ENCODE measurements at regions not wholly inside any gene's neighbourhood (a gene's known extent, or its start where the extent isn't known, plus 50 kb on each side); places are given as distances from the start of the nearest gene placed in this dataset.

- Histone ChIP-seq H4K20me1 (ENCODE audit: insufficient read depth) (no peaks in the 10 kb centered on the region), H3K4me3 (IDR thresholded peaks at IDR 0.05; ENCODE audit: insufficient read depth, low read depth, low read length) (no peak overlapping the region), H3K27ac (no peak overlapping the region), H3K4me1 (ENCODE audit: low read depth, poor library complexity, severe bottlenecking) (no peaks in the 10 kb centered on the region), H3K27me3 (ENCODE audit: insufficient read depth, low read depth) (no peaks in the 10 kb centered on the region), H3K79me2 (ENCODE audit: insufficient read depth, low read depth) (no peaks in the 10 kb centered on the region), H3K9ac (no peak overlapping the region), H3K4me2 (no peak overlapping the region), H3K36me3 (ENCODE audit: insufficient read depth) (no peaks in the 10 kb centered on the region), H2AFZ (ENCODE audit: low read depth) (no peak overlapping the region)
- TF ChIP-seq, protein P1, sequence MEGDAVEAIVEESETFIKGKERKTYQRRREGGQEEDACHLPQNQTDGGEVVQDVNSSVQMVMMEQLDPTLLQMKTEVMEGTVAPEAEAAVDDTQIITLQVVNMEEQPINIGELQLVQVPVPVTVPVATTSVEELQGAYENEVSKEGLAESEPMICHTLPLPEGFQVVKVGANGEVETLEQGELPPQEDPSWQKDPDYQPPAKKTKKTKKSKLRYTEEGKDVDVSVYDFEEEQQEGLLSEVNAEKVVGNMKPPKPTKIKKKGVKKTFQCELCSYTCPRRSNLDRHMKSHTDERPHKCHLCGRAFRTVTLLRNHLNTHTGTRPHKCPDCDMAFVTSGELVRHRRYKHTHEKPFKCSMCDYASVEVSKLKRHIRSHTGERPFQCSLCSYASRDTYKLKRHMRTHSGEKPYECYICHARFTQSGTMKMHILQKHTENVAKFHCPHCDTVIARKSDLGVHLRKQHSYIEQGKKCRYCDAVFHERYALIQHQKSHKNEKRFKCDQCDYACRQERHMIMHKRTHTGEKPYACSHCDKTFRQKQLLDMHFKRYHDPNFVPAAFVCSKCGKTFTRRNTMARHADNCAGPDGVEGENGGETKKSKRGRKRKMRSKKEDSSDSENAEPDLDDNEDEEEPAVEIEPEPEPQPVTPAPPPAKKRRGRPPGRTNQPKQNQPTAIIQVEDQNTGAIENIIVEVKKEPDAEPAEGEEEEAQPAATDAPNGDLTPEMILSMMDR (conservative IDR thresholded peaks at IDR 0.05; ENCODE audit: low read depth, low read length), result no peak
These were observed 434.4 kb downstream of the TCERG1L start for GRCh38 chr10:130877126-130877525.

GRCh38 chr10:130878131-130878530 is 433.4 kb downstream of the TCERG1L start:
- Histone ChIP-seq H3K4me2 (no peak overlapping the region), H3K27ac (no peak overlapping the region), H3K36me3 (ENCODE audit: insufficient read depth) (no peaks in the 10 kb centered on the region), H3K4me1 (ENCODE audit: low read depth, poor library complexity, severe bottlenecking) (no peaks in the 10 kb centered on the region), H3K27me3 (ENCODE audit: insufficient read depth, low read depth) (no peaks in the 10 kb centered on the region), H3K9ac (no peak overlapping the region), H3K4me3 (IDR thresholded peaks at IDR 0.05; ENCODE audit: insufficient read depth, low read depth, low read length) (no peak overlapping the region), H4K20me1 (ENCODE audit: insufficient read depth) (no peaks in the 10 kb centered on the region), H3K79me2 (ENCODE audit: insufficient read depth, low read depth) (no peaks in the 10 kb centered on the region), H2AFZ (ENCODE audit: low read depth) (no peak overlapping the region)
- TF ChIP-seq, protein P1 (conservative IDR thresholded peaks at IDR 0.05; ENCODE audit: low read depth, low read length), result no peak

DNA sequence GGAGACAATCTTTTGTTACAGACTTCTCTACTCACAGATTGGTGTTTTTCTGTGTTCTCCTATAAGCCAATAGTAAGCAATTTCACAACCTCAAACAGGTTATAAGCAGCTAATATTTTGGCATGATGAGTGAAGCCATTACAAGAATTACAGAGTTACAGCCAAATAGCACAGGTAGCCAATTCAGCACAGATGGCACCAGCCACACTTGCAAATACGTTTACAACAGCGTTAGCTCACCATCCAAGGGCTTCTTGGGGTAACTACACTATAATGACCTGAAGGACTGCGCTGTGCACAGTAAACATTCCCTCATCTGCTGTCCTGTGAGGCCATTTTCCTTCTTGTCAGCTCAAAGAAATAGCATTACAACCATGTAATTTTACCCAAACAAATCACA is 428.6 kb downstream of the TCERG1L start:
- Histone ChIP-seq H3K27me3 (ENCODE audit: insufficient read depth, low read depth) (no peaks in the 10 kb centered on the region), H3K9ac (no peak overlapping the region), H3K27ac (no peak overlapping the region), H3K36me3 (ENCODE audit: insufficient read depth) (no peaks in the 10 kb centered on the region), H4K20me1 (ENCODE audit: insufficient read depth) (no peaks in the 10 kb centered on the region), H3K4me3 (IDR thresholded peaks at IDR 0.05; ENCODE audit: insufficient read depth, low read depth, low read length) (no peak overlapping the region), H3K4me1 (ENCODE audit: low read depth, poor library complexity, severe bottlenecking) (no peaks in the 10 kb centered on the region), H3K4me2 (no peak overlapping the region), H3K79me2 (ENCODE audit: insufficient read depth, low read depth) (no peaks in the 10 kb centered on the region), H2AFZ (ENCODE audit: low read depth) (no peak overlapping the region)
- TF ChIP-seq, protein P1 (conservative IDR thresholded peaks at IDR 0.05; ENCODE audit: low read depth, low read length), result no peak

DNA sequence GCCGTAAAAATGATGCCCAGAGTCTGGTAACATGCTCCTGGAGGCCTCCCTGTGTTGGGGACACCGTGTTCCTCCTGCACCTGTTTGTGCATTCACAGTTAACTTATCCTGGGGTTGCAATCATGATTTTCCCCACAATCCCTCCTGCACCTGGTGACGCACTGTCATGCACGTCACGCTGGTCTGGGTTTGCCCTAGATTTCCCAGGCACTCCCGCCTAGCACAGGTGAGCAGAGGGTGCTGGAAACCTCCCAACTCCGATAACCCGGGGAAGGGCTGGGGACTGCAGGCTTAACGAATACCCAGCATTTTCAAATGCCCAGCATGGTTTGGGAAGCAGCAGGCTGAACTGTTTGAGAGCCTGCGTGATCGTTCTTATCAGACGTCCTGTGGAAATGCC is 427.1 kb downstream of the TCERG1L start:
- H3K4me1 ChIP-seq (ENCODE audit: low read depth, poor library complexity, severe bottlenecking), result no peaks in the 10 kb centered on the region
- H3K36me3 ChIP-seq (ENCODE audit: insufficient read depth), result no peaks in the 10 kb centered on the region
- H3K27me3 ChIP-seq (ENCODE audit: insufficient read depth, low read depth), result no peaks in the 10 kb centered on the region
- no peak overlapping the region for H3K9ac ChIP-seq
- TF ChIP-seq, protein P1 (conservative IDR thresholded peaks at IDR 0.05; ENCODE audit: low read depth, low read length), result no peak
- H3K4me2 ChIP-seq, result no peak overlapping the region
- no peaks in the 10 kb centered on the region for H4K20me1 ChIP-seq (ENCODE audit: insufficient read depth)
- H3K79me2 ChIP-seq (ENCODE audit: insufficient read depth, low read depth), result no peaks in the 10 kb centered on the region
- no peak overlapping the region for H2AFZ ChIP-seq (ENCODE audit: low read depth)
- no peak overlapping the region for H3K4me3 ChIP-seq (IDR thresholded peaks at IDR 0.05; ENCODE audit: insufficient read depth, low read depth, low read length)
- H3K27ac ChIP-seq, result no peak overlapping the region

All from KMS-11 (cell line).